HG03064 (cell line): ENCODE measurements at regions not wholly inside any gene's neighbourhood (a gene's known extent, or its start where the extent isn't known, plus 50 kb on each side); places are given as distances from the start of the nearest gene placed in this dataset.
"Not testable (repeated sequence)": the region's sequence is repeated elsewhere in the genome, so short reads cannot be mapped to it uniquely, and the experiment has no call there.

Experiments used
- ATAC-seq: cut with Tn5 transposase; IDR thresholded peaks from one replicate; pipeline ENCODE4 v1.9.1; 2021; ENCODE audit warnings: low read depth; ENCODE audit not compliant: unreplicated experiment

- ATAC-seq, result no peak
These were observed 189.5 kb upstream of the UFM1 start for GRCh38 chr13:38160131-38160530.

GRCh38 chr13:38159710-38160109 is 189.9 kb upstream of the UFM1 start:
- no peak for ATAC-seq

- no peak for ATAC-seq
These were observed 202.6 kb upstream of the UFM1 start for GRCh38 chr13:38147050-38147449.

- no peak for ATAC-seq
These were observed 207.9 kb upstream of the UFM1 start for GRCh38 chr13:38141792-38142191.

- ATAC-seq, result no peak
These were observed 214.1 kb upstream of the UFM1 start for GRCh38 chr13:38135592-38135991.

GRCh38 chr13:38121267-38121666 is 228.4 kb upstream of the UFM1 start:
- ATAC-seq, result no peak

GRCh38 chr13:38103851-38104250 is 234.3 kb upstream of the TRPC4 start:
- no peak for ATAC-seq

GRCh38 chr13:38099751-38100150 is 230.2 kb upstream of the TRPC4 start:
- ATAC-seq, result no peak

- no peak for ATAC-seq
These were observed 223.9 kb upstream of the TRPC4 start for GRCh38 chr13:38093425-38093824.

GRCh38 chr13:38090913-38091312 is 221.3 kb upstream of the TRPC4 start:
- no peak for ATAC-seq

GRCh38 chr13:38086721-38087120 is 217.1 kb upstream of the TRPC4 start:
- no peak for ATAC-seq

GRCh38 chr13:38086013-38086412 is 216.4 kb upstream of the TRPC4 start:
- ATAC-seq, result no peak

GRCh38 chr13:38073931-38074330 is 204.4 kb upstream of the TRPC4 start:
- ATAC-seq, result no peak

- no peak for ATAC-seq
These were observed 203.1 kb upstream of the TRPC4 start for GRCh38 chr13:38072696-38073095.

GRCh38 chr13:38071340-38071739 is 201.8 kb upstream of the TRPC4 start:
- ATAC-seq, result not testable (repeated sequence)

GRCh38 chr13:38053896-38054295 is 184.3 kb upstream of the TRPC4 start:
- no peak for ATAC-seq

- ATAC-seq, result no peak
These were observed 176.4 kb upstream of the TRPC4 start for GRCh38 chr13:38046049-38046376.

- ATAC-seq, result no peak
These were observed 175.9 kb upstream of the TRPC4 start for GRCh38 chr13:38045278-38046048.

GRCh38 chr13:38044067-38044466 is 174.5 kb upstream of the TRPC4 start:
- no peak for ATAC-seq

GRCh38 chr13:38042771-38043170 is 173.2 kb upstream of the TRPC4 start:
- no peak for ATAC-seq

GRCh38 chr13:38024431-38024830 is 154.9 kb upstream of the TRPC4 start:
- no peak for ATAC-seq

GRCh38 chr13:38017320-38017719 is 147.7 kb upstream of the TRPC4 start:
- ATAC-seq, result no peak

- ATAC-seq, result no peak
These were observed 144.1 kb upstream of the TRPC4 start for GRCh38 chr13:38013676-38014075.
